MM.1S (cell line): ENCODE measurements at regions not wholly inside any gene's neighbourhood (a gene's known extent, or its start where the extent isn't known, plus 50 kb on each side); places are given as distances from the start of the nearest gene placed in this dataset.

Source experiments
- EZH2 ChIP-seq: fragments of 300-600 bp; sonication (generic); optimal IDR thresholded peaks from 2 replicates; pipeline ENCODE3; 2017; ENCODE audit warnings: low read depth, mild to moderate bottlenecking, antibody characterized with exemption, low read length, mixed read lengths
- EZH2phosphoT487 ChIP-seq: fragments of 300-600 bp; sonication (generic); IDR thresholded peaks from 2 replicates; pipeline ENCODE4 v1.6.1; 2018; ENCODE audit warnings: antibody characterized with exemption, low read length
- TF ChIP-seq, protein P1 (sequence below): fragments of 300-600 bp; sonication (generic); IDR thresholded peaks from 2 replicates; pipeline ENCODE4 v1.5.1; 2016; ENCODE audit warnings: antibody characterized with exemption, low read length, mixed read lengths

DNA sequence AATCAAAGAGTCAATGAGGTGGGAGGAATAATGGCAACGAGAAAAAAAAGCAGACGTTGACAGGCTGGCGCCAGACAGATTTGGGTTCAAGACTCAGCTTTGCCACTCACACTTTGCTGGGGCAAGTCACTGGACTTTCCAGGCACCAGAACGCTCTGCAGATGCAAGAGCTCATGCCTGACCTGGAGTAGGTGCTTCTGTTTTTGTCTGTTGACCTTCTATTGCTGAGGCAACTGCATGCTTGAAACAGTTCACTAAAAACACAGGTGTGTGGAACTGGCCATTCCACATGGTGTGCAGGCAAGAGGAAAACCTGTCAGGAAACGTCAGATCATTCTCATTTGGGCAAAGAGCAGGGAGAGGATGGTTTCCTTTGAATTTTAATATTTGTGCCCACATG, 161.2 kb upstream of the SMIM23 start:
- TF ChIP-seq, protein P1, sequence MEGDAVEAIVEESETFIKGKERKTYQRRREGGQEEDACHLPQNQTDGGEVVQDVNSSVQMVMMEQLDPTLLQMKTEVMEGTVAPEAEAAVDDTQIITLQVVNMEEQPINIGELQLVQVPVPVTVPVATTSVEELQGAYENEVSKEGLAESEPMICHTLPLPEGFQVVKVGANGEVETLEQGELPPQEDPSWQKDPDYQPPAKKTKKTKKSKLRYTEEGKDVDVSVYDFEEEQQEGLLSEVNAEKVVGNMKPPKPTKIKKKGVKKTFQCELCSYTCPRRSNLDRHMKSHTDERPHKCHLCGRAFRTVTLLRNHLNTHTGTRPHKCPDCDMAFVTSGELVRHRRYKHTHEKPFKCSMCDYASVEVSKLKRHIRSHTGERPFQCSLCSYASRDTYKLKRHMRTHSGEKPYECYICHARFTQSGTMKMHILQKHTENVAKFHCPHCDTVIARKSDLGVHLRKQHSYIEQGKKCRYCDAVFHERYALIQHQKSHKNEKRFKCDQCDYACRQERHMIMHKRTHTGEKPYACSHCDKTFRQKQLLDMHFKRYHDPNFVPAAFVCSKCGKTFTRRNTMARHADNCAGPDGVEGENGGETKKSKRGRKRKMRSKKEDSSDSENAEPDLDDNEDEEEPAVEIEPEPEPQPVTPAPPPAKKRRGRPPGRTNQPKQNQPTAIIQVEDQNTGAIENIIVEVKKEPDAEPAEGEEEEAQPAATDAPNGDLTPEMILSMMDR: no peak
- TF ChIP-seq EZH2phosphoT487: no peak
- TF ChIP-seq EZH2: no peak
